GM19043 (cell line): ENCODE measurements at regions not wholly inside any gene's neighbourhood (a gene's known extent, or its start where the extent isn't known, plus 50 kb on each side); places are given as distances from the start of the nearest gene placed in this dataset.

Experiments
- ATAC-seq: cut with Tn5 transposase; IDR thresholded peaks from one replicate; pipeline ENCODE4 v1.9.1; 2021; ENCODE audit warnings: low read depth; ENCODE audit not compliant: unreplicated experiment

GRCh38 chr4:126251169-126251568 is 936.4 kb downstream of the FAT4 start:
- no peak for ATAC-seq

GRCh38 chr4:126262665-126263064 is 947.9 kb downstream of the FAT4 start:
- ATAC-seq: no peak

GRCh38 chr4:126264839-126265238 is 950.1 kb downstream of the FAT4 start:
- ATAC-seq: no peak

- ATAC-seq: no peak
These were observed 951.1 kb downstream of the FAT4 start for GRCh38 chr4:126265888-126266287.

- ATAC-seq: no peak
These were observed 952.9 kb downstream of the FAT4 start for GRCh38 chr4:126267689-126268088.

- no peak for ATAC-seq
These were observed 953.4 kb downstream of the FAT4 start for GRCh38 chr4:126268106-126268505.

- ATAC-seq: no peak
These were observed 954.4 kb downstream of the FAT4 start for GRCh38 chr4:126269106-126269505.

GRCh38 chr4:126271292-126271691 is 956.5 kb downstream of the FAT4 start:
- ATAC-seq: no peak

- no peak for ATAC-seq
These were observed 959.0 kb downstream of the FAT4 start for GRCh38 chr4:126273746-126274145.

GRCh38 chr4:126291886-126292285 is 977.1 kb downstream of the FAT4 start:
- ATAC-seq: no peak

- ATAC-seq: no peak
These were observed 983.5 kb downstream of the FAT4 start for GRCh38 chr4:126298271-126298670.

- no peak for ATAC-seq
These were observed 991.6 kb downstream of the FAT4 start for GRCh38 chr4:126306152-126306869.

- no peak for ATAC-seq
These were observed 1003.6 kb downstream of the FAT4 start for GRCh38 chr4:126318376-126318775.

- no peak for ATAC-seq
These were observed 1014.2 kb downstream of the FAT4 start for GRCh38 chr4:126328914-126329313.

GRCh38 chr4:126338548-126338947 is 1023.8 kb downstream of the FAT4 start:
- no peak for ATAC-seq

- no peak for ATAC-seq
These were observed 1027.2 kb downstream of the FAT4 start for GRCh38 chr4:126341927-126342326.

- no peak for ATAC-seq
These were observed 1029.7 kb downstream of the FAT4 start for GRCh38 chr4:126344472-126344871.

GRCh38 chr4:126346654-126347053 is 1031.9 kb downstream of the FAT4 start:
- no peak for ATAC-seq

- ATAC-seq: no peak
These were observed 1040.0 kb downstream of the FAT4 start for GRCh38 chr4:126354784-126355183.

GRCh38 chr4:126358041-126358440 is 1043.3 kb downstream of the FAT4 start:
- ATAC-seq: no peak

- ATAC-seq: no peak
These were observed 1046.5 kb downstream of the FAT4 start for GRCh38 chr4:126361287-126361686.

GRCh38 chr4:126364311-126364911 is 1049.7 kb downstream of the FAT4 start:
- ATAC-seq: no peak
